Endothelial cell (in vitro differentiated cells): ENCODE measurements at regions not wholly inside any gene's neighbourhood (a gene's known extent, or its start where the extent isn't known, plus 50 kb on each side); places are given as distances from the start of the nearest gene placed in this dataset.
A peak's percentile ranks its signal among the peaks of the same experiment; 100 is the strongest.
"Not testable (repeated sequence)": the region's sequence is repeated elsewhere in the genome, so short reads cannot be mapped to it uniquely, and the experiment has no call there.

Experiments used
- DNase-seq: peaks from one replicate; pipeline ENCODE4 v3.0.0; 2021; ENCODE audit warnings: low spot score
- H3K27ac Mint-ChIP-seq: one replicate; pipeline ENCODE4 v1.8.0; 2021; ENCODE audit warnings: mixed read lengths, inconsistent platforms; ENCODE audit not compliant: unreplicated experiment
- H3K27me3 Mint-ChIP-seq: one replicate; pipeline ENCODE4 v1.8.0; 2021; ENCODE audit warnings: mild to moderate bottlenecking, moderate library complexity, mixed read lengths, inconsistent platforms; ENCODE audit not compliant: unreplicated experiment
- H3K36me3 Mint-ChIP-seq: one replicate; pipeline ENCODE4 v1.8.0; 2021; ENCODE audit warnings: mild to moderate bottlenecking, low read depth, mixed read lengths, inconsistent platforms; ENCODE audit not compliant: unreplicated experiment
- H3K4me1 Mint-ChIP-seq: one replicate; pipeline ENCODE4 v1.8.0; 2021; ENCODE audit warnings: mild to moderate bottlenecking, mixed read lengths, inconsistent platforms; ENCODE audit not compliant: unreplicated experiment
- H3K4me3 Mint-ChIP-seq: one replicate; pipeline ENCODE4 v1.8.0; 2021; ENCODE audit warnings: mild to moderate bottlenecking, mixed read lengths, inconsistent platforms; ENCODE audit not compliant: unreplicated experiment
- H3K9me3 Mint-ChIP-seq: one replicate; pipeline ENCODE4 v1.8.0; 2021; ENCODE audit warnings: mixed read lengths, inconsistent platforms; ENCODE audit not compliant: unreplicated experiment
- TF ChIP-seq, protein P1 (sequence below): fragments of 200-600 bp; sonication (generic); IDR thresholded peaks from one replicate; pipeline ENCODE4 v1.5.0; 2021; ENCODE audit warnings: antibody characterized with exemption; ENCODE audit not compliant: unreplicated experiment

DNA sequence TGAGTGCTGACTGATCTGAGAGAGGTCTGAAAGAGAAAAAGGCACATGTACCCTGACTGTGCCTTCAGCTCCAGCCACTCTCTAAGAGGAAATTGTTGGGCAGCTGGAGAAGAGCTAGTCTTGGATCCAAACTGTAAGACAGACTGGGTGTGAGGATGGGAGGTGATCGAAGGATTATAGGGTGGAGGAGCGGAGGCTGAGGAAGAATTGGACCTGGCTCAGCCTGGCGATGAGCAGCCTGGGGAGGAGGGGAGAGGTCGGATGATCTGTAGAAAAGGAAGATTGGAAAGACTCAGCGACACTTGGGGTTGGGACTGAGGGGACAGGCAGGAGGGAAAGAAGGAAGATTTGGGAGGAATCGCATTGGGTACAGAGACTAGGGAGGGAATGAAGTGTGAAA, 98.6 kb upstream of the SLC25A48 start:
- Mint-ChIP-seq H3K27ac (no peak overlapping the region), H3K36me3 (no peaks in the 10 kb centered on the region), H3K27me3 (peaks cover 2% of the 10 kb centered on the region), H3K4me1 (no peaks in the 10 kb centered on the region), H3K4me3 (no peak overlapping the region), H3K9me3 (no peaks in the 10 kb centered on the region)
- no peak for DNase-seq
- TF ChIP-seq, protein P1, sequence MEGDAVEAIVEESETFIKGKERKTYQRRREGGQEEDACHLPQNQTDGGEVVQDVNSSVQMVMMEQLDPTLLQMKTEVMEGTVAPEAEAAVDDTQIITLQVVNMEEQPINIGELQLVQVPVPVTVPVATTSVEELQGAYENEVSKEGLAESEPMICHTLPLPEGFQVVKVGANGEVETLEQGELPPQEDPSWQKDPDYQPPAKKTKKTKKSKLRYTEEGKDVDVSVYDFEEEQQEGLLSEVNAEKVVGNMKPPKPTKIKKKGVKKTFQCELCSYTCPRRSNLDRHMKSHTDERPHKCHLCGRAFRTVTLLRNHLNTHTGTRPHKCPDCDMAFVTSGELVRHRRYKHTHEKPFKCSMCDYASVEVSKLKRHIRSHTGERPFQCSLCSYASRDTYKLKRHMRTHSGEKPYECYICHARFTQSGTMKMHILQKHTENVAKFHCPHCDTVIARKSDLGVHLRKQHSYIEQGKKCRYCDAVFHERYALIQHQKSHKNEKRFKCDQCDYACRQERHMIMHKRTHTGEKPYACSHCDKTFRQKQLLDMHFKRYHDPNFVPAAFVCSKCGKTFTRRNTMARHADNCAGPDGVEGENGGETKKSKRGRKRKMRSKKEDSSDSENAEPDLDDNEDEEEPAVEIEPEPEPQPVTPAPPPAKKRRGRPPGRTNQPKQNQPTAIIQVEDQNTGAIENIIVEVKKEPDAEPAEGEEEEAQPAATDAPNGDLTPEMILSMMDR = no peak

DNA sequence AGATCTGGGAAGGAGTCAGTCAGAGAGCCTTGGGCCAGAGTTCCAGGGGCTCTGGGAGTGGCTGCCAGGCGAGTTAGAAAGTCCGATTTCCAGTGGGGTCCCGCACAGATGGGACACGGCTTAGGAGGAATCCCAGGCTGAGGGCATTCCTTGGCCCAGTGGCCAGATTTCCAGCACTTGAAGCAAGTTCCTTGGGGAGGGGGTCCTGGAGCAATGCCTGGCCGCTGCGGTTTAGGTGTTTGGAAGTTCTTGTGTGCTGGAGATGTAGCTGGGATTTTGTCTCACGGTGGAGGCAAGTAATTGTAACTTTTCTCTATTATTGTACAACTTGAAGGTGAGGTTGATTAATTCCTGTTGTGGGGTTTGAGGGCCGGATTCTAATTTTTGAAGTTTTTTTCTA, 99.5 kb upstream of the SLC25A48 start:
- not testable (repeated sequence) for H3K9me3 Mint-ChIP-seq, H3K27ac Mint-ChIP-seq, DNase-seq, H3K36me3 Mint-ChIP-seq, H3K27me3 Mint-ChIP-seq, H3K4me3 Mint-ChIP-seq, H3K4me1 Mint-ChIP-seq

DNA sequence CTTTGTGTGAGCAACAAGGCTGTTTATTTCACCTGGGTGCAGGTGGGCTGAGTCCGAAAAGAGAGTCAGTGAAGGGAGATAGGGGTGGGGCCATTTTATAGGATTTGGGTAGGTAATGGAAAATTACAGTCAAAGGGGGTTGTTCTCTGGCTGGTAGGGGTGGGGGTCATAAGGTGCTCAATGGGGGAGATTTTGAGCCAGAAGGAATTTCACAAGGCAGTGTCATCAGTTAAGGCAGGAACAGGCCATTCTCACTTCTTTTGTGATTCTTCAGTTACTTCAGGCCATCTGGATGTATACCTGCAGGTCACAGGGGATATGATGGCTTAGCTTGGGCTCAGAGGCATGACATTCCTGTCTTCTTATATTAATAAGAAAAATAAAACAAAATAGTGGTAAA, 103.4 kb upstream of the SLC25A48 start:
- not testable (repeated sequence) for H3K27ac Mint-ChIP-seq, H3K4me3 Mint-ChIP-seq, H3K27me3 Mint-ChIP-seq, H3K9me3 Mint-ChIP-seq, H3K36me3 Mint-ChIP-seq, H3K4me1 Mint-ChIP-seq, DNase-seq

DNA sequence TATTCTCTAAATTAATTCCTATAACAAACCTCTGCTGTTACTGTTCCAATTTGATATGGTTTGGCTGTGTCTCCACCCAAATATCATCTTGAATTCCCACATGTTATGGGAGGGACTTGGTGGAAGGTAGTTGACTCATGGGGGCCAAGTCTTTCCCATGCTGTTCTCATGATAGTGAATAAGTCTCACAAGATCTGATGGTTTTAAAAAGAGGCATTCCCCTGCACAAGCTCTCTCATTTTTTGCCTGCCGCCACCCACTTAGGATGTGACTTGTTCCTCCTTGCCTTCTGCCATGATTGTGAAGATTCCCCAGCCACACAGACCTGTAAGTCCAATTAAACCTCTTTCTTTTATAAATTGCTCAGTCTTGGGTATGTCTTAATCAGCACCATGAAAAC, 104.3 kb upstream of the SLC25A48 start:
- H3K9me3 Mint-ChIP-seq, H3K27me3 Mint-ChIP-seq, DNase-seq, H3K4me1 Mint-ChIP-seq, H3K36me3 Mint-ChIP-seq, H3K27ac Mint-ChIP-seq, H3K4me3 Mint-ChIP-seq: not testable (repeated sequence)

DNA sequence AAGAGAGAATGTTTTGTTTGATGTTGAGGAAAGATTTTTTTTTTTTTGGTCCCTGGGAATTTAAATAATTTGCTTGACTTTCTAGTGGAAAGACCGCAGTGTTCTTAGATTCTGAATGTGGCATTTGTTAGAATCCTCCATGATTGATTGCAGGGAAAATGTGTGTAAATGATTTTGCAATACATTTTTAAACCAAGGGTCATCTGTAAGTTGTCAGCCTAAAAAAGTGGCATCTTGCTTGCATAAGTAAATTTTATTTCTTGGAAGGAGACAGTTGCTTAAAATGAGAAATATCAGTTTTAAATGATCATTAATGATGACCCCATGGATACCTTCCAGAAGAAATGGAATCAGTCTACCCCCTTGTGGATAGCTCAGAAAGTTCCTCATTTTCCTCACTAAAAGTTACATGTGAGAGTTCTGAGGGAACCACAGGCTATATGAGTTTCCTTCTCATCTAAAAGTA, 105.1 kb upstream of the SLC25A48 start:
- no peaks in the 10 kb centered on the region for H3K27me3 Mint-ChIP-seq
- H3K27ac Mint-ChIP-seq = no peak overlapping the region
- no peaks in the 10 kb centered on the region for H3K36me3 Mint-ChIP-seq
- no peak for DNase-seq
- H3K4me3 Mint-ChIP-seq = no peak overlapping the region
- peaks cover 5% of the 10 kb centered on the region for H3K4me1 Mint-ChIP-seq
- TF ChIP-seq, protein P1 = peak; percentile 47
- H3K9me3 Mint-ChIP-seq = no peaks in the 10 kb centered on the region

DNA sequence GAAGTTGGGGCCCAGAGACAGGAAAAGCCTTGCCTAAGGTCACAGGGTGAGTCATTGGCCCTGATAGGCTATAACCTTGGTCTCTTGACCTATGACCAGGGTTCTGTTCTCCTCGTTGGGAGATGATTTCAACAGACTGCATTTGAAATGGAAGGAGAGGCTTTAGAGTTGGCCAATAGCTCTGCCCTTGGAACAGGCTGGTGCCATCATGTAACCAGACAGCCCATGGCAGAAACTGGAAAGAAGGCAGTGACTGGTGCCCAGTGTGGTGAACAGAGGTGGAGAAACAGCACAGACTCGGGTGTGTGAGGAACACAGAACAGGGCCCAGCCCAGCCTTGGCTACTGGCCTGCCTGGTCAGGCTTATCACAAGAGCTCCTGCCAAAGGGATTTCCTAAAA, 109.8 kb upstream of the SLC25A48 start:
- Mint-ChIP-seq H3K4me1 (peaks cover 5% of the 10 kb centered on the region), H3K27me3 (no peaks in the 10 kb centered on the region), H3K9me3 (no peaks in the 10 kb centered on the region), H3K36me3 (no peaks in the 10 kb centered on the region), H3K27ac (no peak overlapping the region), H3K4me3 (no peak overlapping the region)
- DNase-seq = no peak
- TF ChIP-seq, protein P1 = no peak

DNA sequence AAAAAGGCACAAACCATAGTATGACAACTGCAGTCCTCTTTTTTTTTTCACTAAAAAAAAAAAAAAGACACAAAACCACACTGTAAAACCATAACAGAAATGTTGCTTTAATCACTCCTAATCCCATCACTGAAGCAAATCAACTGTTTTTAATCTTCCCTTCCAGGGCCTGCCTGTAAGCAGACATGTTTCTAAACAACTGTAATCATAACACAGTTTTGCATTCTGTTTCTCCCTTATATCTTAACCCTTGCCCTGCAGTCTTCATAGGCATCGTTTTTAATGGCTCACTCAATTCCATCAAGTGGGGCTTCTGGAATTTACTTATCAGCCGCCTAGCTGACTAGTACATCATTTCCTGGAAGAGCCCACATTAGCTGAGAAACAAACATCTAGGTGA, 111.0 kb upstream of the SLC25A48 start:
- H3K9me3 Mint-ChIP-seq = no peaks in the 10 kb centered on the region
- no peak overlapping the region for H3K4me3 Mint-ChIP-seq
- H3K27me3 Mint-ChIP-seq = no peaks in the 10 kb centered on the region
- no peak overlapping the region for H3K27ac Mint-ChIP-seq
- no peak for DNase-seq
- no peaks in the 10 kb centered on the region for H3K36me3 Mint-ChIP-seq
- TF ChIP-seq, protein P1 = no peak
- no peaks in the 10 kb centered on the region for H3K4me1 Mint-ChIP-seq
